ENCODE measurements at regions not wholly inside any gene's neighbourhood (a gene's known extent, or its start where the extent isn't known, plus 50 kb on each side); places are given as distances from the start of the nearest gene placed in this dataset.

GRCh38 chr22:47411006-47411405, 648.6 kb downstream of the TBC1D22A start:
- TF ChIP-seq CTCF (IDR thresholded peaks at IDR 0.05; ENCODE audit: insufficient read depth, low read depth, low read length) = no peak
- H3K27me3 ChIP-seq (ENCODE audit: control insufficient read depth, insufficient read depth, low read length) = no peaks in the 10 kb centered on the region
- POLR2A ChIA-PET = no interaction called here
- DNase-seq (ENCODE audit: low read depth) = no peak
- H3K36me3 ChIP-seq (ENCODE audit: control insufficient read depth, insufficient read depth, low read length) = no peaks in the 10 kb centered on the region
- no peak overlapping the region for H3K4me3 ChIP-seq (ENCODE audit: low read depth, low read length)
- CTCF ChIA-PET = no interaction called here

- H3K4me3 ChIP-seq (ENCODE audit: low read depth, low read length) = no peak overlapping the region
- no peaks in the 10 kb centered on the region for H3K27me3 ChIP-seq (ENCODE audit: control insufficient read depth, insufficient read depth, low read length)
- ChIA-PET POLR2A (no interaction called here), CTCF (no interaction called here)
- no peak for DNase-seq (ENCODE audit: low read depth)
- TF ChIP-seq CTCF (IDR thresholded peaks at IDR 0.05; ENCODE audit: insufficient read depth, low read depth, low read length) = no peak
- H3K36me3 ChIP-seq (ENCODE audit: control insufficient read depth, insufficient read depth, low read length) = no peaks in the 10 kb centered on the region
These were observed 647.3 kb downstream of the TBC1D22A start for GRCh38 chr22:47409539-47410275.

GRCh38 chr22:47408409-47408808, 646.0 kb downstream of the TBC1D22A start:
- no peak for DNase-seq (ENCODE audit: low read depth)
- H3K27me3 ChIP-seq (ENCODE audit: control insufficient read depth, insufficient read depth, low read length) = no peaks in the 10 kb centered on the region
- no peak for TF ChIP-seq CTCF (IDR thresholded peaks at IDR 0.05; ENCODE audit: insufficient read depth, low read depth, low read length)
- ChIA-PET POLR2A (no interaction called here), CTCF (no interaction called here)
- no peaks in the 10 kb centered on the region for H3K36me3 ChIP-seq (ENCODE audit: control insufficient read depth, insufficient read depth, low read length)
- H3K4me3 ChIP-seq (ENCODE audit: low read depth, low read length) = no peak overlapping the region

- no peak for DNase-seq (ENCODE audit: low read depth)
- no peaks in the 10 kb centered on the region for H3K36me3 ChIP-seq (ENCODE audit: control insufficient read depth, insufficient read depth, low read length)
- no peak overlapping the region for H3K4me3 ChIP-seq (ENCODE audit: low read depth, low read length)
- ChIA-PET CTCF (no interaction called here), POLR2A (no interaction called here)
- TF ChIP-seq CTCF (IDR thresholded peaks at IDR 0.05; ENCODE audit: insufficient read depth, low read depth, low read length) = no peak
- no peaks in the 10 kb centered on the region for H3K27me3 ChIP-seq (ENCODE audit: control insufficient read depth, insufficient read depth, low read length)
These were observed 645.1 kb downstream of the TBC1D22A start for GRCh38 chr22:47407461-47408025.

GRCh38 chr22:47406896-47407295, 644.4 kb downstream of the TBC1D22A start:
- TF ChIP-seq CTCF (IDR thresholded peaks at IDR 0.05; ENCODE audit: insufficient read depth, low read depth, low read length) = no peak
- no peak for DNase-seq (ENCODE audit: low read depth)
- no peaks in the 10 kb centered on the region for H3K36me3 ChIP-seq (ENCODE audit: control insufficient read depth, insufficient read depth, low read length)
- no peaks in the 10 kb centered on the region for H3K27me3 ChIP-seq (ENCODE audit: control insufficient read depth, insufficient read depth, low read length)
- ChIA-PET POLR2A (no interaction called here), CTCF (no interaction called here)
- H3K4me3 ChIP-seq (ENCODE audit: low read depth, low read length) = no peak overlapping the region

Measured in BJ (cell line).